GM10248 (cell line): ENCODE measurements at regions not wholly inside any gene's neighbourhood (a gene's known extent, or its start where the extent isn't known, plus 50 kb on each side); places are given as distances from the start of the nearest gene placed in this dataset.

Experiments
- CTCF ChIA-PET: fragments of 300-600 bp; sonication (Branson Sonifier 250); formaldehyde crosslinking; extraction: SDS; loops from one replicate; lab custom pipeline; 2021; ENCODE audit warnings: antibody characterized with exemption; lab: Yijun Ruan, JAX
- POLR2A ChIA-PET: fragments of 350-650 bp; sonication (Branson Sonifier 250); formaldehyde crosslinking; extraction: SDS; loops from one replicate; lab custom pipeline; 2020; ENCODE audit warnings: antibody characterized with exemption; lab: Yijun Ruan, JAX
- DNase-seq: peaks from one replicate; pipeline ENCODE4 v3.0.0; 2012; ENCODE audit errors: extremely low spot score
- TF ChIP-seq, protein P1 (sequence below): IDR thresholded peaks from 2 replicates; pipeline ENCODE4 v1.5.1; 2012; ENCODE audit warnings: mild to moderate bottlenecking, low read depth; ENCODE audit errors: extremely low read depth, missing control alignments, control extremely low read depth

- POLR2A ChIA-PET = no interaction called here
- TF ChIP-seq, protein P1, sequence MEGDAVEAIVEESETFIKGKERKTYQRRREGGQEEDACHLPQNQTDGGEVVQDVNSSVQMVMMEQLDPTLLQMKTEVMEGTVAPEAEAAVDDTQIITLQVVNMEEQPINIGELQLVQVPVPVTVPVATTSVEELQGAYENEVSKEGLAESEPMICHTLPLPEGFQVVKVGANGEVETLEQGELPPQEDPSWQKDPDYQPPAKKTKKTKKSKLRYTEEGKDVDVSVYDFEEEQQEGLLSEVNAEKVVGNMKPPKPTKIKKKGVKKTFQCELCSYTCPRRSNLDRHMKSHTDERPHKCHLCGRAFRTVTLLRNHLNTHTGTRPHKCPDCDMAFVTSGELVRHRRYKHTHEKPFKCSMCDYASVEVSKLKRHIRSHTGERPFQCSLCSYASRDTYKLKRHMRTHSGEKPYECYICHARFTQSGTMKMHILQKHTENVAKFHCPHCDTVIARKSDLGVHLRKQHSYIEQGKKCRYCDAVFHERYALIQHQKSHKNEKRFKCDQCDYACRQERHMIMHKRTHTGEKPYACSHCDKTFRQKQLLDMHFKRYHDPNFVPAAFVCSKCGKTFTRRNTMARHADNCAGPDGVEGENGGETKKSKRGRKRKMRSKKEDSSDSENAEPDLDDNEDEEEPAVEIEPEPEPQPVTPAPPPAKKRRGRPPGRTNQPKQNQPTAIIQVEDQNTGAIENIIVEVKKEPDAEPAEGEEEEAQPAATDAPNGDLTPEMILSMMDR = no peak
- DNase-seq = no peak
- CTCF ChIA-PET = no interaction called here
Observed at GRCh38 chr6:90932351-90932750, 345.5 kb upstream of the MAP3K7 start.

DNA sequence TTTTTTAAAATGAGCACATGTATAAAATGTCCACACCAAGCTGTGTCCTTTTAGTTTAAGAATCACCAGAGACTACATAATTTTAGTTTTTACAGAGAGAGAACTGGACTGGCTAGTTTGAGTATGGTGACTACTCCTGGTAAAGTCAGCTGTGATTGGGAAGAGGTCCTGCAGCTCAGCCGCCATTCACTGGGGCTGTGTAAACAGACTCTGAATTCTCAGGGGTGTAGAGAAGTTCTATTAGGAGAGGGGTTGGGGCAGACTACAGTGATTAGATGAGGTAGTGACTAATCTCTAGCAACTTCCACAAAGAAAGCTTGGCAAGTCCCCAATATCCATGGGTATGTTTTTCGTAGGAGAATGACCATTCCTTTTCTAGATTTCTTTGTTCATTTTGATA lies 341.2 kb upstream of the MAP3K7 start:
- POLR2A ChIA-PET = no interaction called here
- TF ChIP-seq, protein P1 = no peak
- CTCF ChIA-PET = interaction anchor here (1.1 to 3.2 kb wide), 2 partner anchors 8 to 13 kb away, joined by 5 to 24 read pairs; no protein-coding TSS in a partner anchor
- no peak for DNase-seq

DNA sequence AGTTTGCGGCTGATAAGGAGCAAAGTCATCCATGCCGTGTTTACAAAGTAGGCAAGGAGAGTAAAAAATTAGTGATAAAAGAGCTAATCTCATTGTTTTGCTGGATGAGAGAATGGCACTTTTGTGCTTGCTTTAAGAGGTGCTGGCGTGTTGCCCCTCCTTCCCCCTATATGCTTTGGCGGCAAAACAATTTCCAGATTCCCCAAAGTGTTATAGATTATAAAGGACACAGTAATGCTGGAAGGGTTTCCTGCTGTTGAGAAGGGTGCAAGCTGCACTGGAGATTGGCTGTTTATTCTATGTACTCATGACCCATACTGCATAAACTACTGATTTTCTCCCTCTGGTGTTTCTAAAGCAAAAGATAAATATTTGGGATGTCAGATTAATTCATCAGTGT lies 338.9 kb upstream of the MAP3K7 start:
- TF ChIP-seq, protein P1 = no peak
- ChIA-PET POLR2A (no interaction called here), CTCF (interaction anchor here (1.4 to 2.9 kb wide), 4 partner anchors 10 to 155 kb away, joined by 3 to 18 read pairs (median 4); no protein-coding TSS in a partner anchor)
- DNase-seq = no peak

GRCh38 chr6:90922325-90922724 lies 335.5 kb upstream of the MAP3K7 start:
- DNase-seq = no peak
- TF ChIP-seq, protein P1 = no peak
- ChIA-PET POLR2A (no interaction called here), CTCF (no interaction called here)

DNA sequence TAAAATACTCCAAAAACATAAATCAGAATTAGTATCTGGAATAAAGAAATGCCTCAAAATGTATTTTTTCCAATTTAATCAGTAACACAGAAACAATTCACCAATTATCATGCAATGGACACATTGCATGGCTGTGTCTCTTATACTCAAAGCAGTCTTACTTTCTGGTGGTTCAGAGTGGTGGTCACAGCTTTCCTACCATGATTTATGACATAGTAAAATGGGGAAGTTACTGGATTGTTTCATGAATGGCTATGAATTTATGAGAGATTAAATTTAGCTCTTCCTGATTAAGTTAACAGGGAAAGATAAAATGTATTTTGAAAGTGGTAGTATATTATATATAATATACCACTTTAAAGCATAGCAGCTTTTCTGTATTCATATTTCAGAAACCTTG lies 331.5 kb upstream of the MAP3K7 start:
- CTCF ChIA-PET = interaction anchor here (1.5 kb wide), 1 partner anchor 22 kb away, joined by 3 read pairs; no protein-coding TSS in a partner anchor
- DNase-seq = no peak
- TF ChIP-seq, protein P1 = no peak
- POLR2A ChIA-PET = no interaction called here

GRCh38 chr6:90917376-90917775 lies 330.5 kb upstream of the MAP3K7 start:
- TF ChIP-seq, protein P1 = no peak
- ChIA-PET POLR2A (no interaction called here), CTCF (no interaction called here)
- no peak for DNase-seq
